ENCODE measurements at regions not wholly inside any gene's neighbourhood (a gene's known extent, or its start where the extent isn't known, plus 50 kb on each side); places are given as distances from the start of the nearest gene placed in this dataset.

GRCh38 chr19:31956771-31957392, 388.5 kb upstream of the ZNF507 start:
- Mint-ChIP-seq H3K36me3 (ENCODE audit: low read depth) (no peaks in the 10 kb centered on the region), H3K9me3 (peaks cover 3% of the 10 kb centered on the region), H3K4me1 (ENCODE audit: low read depth) (no peaks in the 10 kb centered on the region), H3K4me3 (no peak overlapping the region), H3K27me3 (no peaks in the 10 kb centered on the region), H3K27ac (no peak overlapping the region)
- TF ChIP-seq CTCF (IDR thresholded peaks at IDR 0.05) = no peak
- DNase-seq = no peak
- intact Hi-C loops (cut with micrococcal nuclease) = no loop called here
- POLR2A ChIA-PET = no interaction called here
- ATAC-seq = no peak
- CTCF ChIA-PET = no interaction called here

GRCh38 chr19:31957711-31958110, 387.7 kb upstream of the ZNF507 start:
- Mint-ChIP-seq H3K36me3 (ENCODE audit: low read depth) (no peaks in the 10 kb centered on the region), H3K9me3 (no peaks in the 10 kb centered on the region), H3K27ac (no peak overlapping the region), H3K27me3 (no peaks in the 10 kb centered on the region), H3K4me3 (no peak overlapping the region), H3K4me1 (ENCODE audit: low read depth) (no peaks in the 10 kb centered on the region)
- intact Hi-C loops (cut with micrococcal nuclease) = no loop called here
- no peak for TF ChIP-seq CTCF (IDR thresholded peaks at IDR 0.05)
- ChIA-PET POLR2A (no interaction called here), CTCF (no interaction called here)
- ATAC-seq (no peak), DNase-seq (no peak)

GRCh38 chr19:31959527-31960018, 385.8 kb upstream of the ZNF507 start:
- ChIA-PET CTCF (no interaction called here), POLR2A (no interaction called here)
- ATAC-seq (no peak), DNase-seq (no peak)
- intact Hi-C loops (cut with micrococcal nuclease) = no loop called here
- H3K9me3 Mint-ChIP-seq = no peaks in the 10 kb centered on the region
- H3K4me3 Mint-ChIP-seq = no peak overlapping the region
- H3K27ac Mint-ChIP-seq = no peak overlapping the region
- H3K27me3 Mint-ChIP-seq = no peaks in the 10 kb centered on the region
- no peak for TF ChIP-seq CTCF (IDR thresholded peaks at IDR 0.05)
- no peaks in the 10 kb centered on the region for H3K4me1 Mint-ChIP-seq (ENCODE audit: low read depth)
- H3K36me3 Mint-ChIP-seq (ENCODE audit: low read depth) = no peaks in the 10 kb centered on the region

GRCh38 chr19:31960474-31960873, 384.9 kb upstream of the ZNF507 start:
- ATAC-seq = no peak

GRCh38 chr19:31961191-31961590, 384.2 kb upstream of the ZNF507 start:
- CTCF ChIA-PET = no interaction called here
- intact Hi-C loops (cut with micrococcal nuclease) = no loop called here
- Mint-ChIP-seq H3K4me3 (no peak overlapping the region), H3K9me3 (no peaks in the 10 kb centered on the region), H3K27ac (no peak overlapping the region), H3K27me3 (no peaks in the 10 kb centered on the region), H3K4me1 (ENCODE audit: low read depth) (no peaks in the 10 kb centered on the region), H3K36me3 (ENCODE audit: low read depth) (no peaks in the 10 kb centered on the region)
- ATAC-seq (no peak), DNase-seq (no peak)
- no peak for TF ChIP-seq CTCF (IDR thresholded peaks at IDR 0.05)
- POLR2A ChIA-PET = no interaction called here

More at GRCh38 chr19:31960474-31960873, 384.9 kb upstream of the ZNF507 start:
- POLR2A ChIA-PET = no interaction called here
- H3K4me1 Mint-ChIP-seq (ENCODE audit: low read depth) = no peaks in the 10 kb centered on the region
- CTCF ChIA-PET = no interaction called here
- no peaks in the 10 kb centered on the region for H3K27me3 Mint-ChIP-seq
- no peak for DNase-seq
- H3K27ac Mint-ChIP-seq = no peak overlapping the region
- no peaks in the 10 kb centered on the region for H3K9me3 Mint-ChIP-seq
- no peak overlapping the region for H3K4me3 Mint-ChIP-seq
- intact Hi-C loops (cut with micrococcal nuclease) = no loop called here
- no peaks in the 10 kb centered on the region for H3K36me3 Mint-ChIP-seq (ENCODE audit: low read depth)
- TF ChIP-seq CTCF (IDR thresholded peaks at IDR 0.05) = no peak
